KG1 (cell line): ENCODE measurements at regions not wholly inside any gene's neighbourhood (a gene's known extent, or its start where the extent isn't known, plus 50 kb on each side); places are given as distances from the start of the nearest gene placed in this dataset.
A peak's percentile ranks its signal among the peaks of the same experiment; 100 is the strongest.

Experiments
- DNase-seq: peaks from one replicate; lab custom pipeline; 2025; lab: John Stamatoyannopoulos, UW

- peak; percentile 64 for DNase-seq
Measured at GRCh38 chr1:108082738-108083562, 117.2 kb downstream of the SLC25A24 start.

GRCh38 chr1:108082001-108082400 is 117.0 kb upstream of the VAV3 start:
- DNase-seq = no peak

GRCh38 chr1:108080448-108080847 is 115.5 kb upstream of the VAV3 start:
- no peak for DNase-seq

GRCh38 chr1:108079440-108080025 is 114.6 kb upstream of the VAV3 start:
- peak; percentile 55 for DNase-seq

GRCh38 chr1:108077991-108078390 is 113.0 kb upstream of the VAV3 start:
- DNase-seq = no peak

GRCh38 chr1:108075055-108075454 is 110.1 kb upstream of the VAV3 start:
- DNase-seq = no peak

GRCh38 chr1:108072776-108073175 is 107.8 kb upstream of the VAV3 start:
- no peak for DNase-seq

- no peak for DNase-seq
Measured at GRCh38 chr1:108072212-108072611, 107.2 kb upstream of the VAV3 start.

GRCh38 chr1:108071601-108072000 is 106.6 kb upstream of the VAV3 start:
- DNase-seq = no peak

GRCh38 chr1:108070662-108071061 is 105.7 kb upstream of the VAV3 start:
- DNase-seq = no peak

- no peak for DNase-seq
Measured at GRCh38 chr1:108067884-108068540, 103.0 kb upstream of the VAV3 start.

GRCh38 chr1:108066808-108067207 is 101.8 kb upstream of the VAV3 start:
- DNase-seq = no peak

GRCh38 chr1:108064255-108064654 is 99.3 kb upstream of the VAV3 start:
- DNase-seq = no peak

- DNase-seq = no peak
Measured at GRCh38 chr1:108063703-108064102, 98.7 kb upstream of the VAV3 start.

- no peak for DNase-seq
Measured at GRCh38 chr1:108059945-108060344, 95.0 kb upstream of the VAV3 start.

- DNase-seq = no peak
Measured at GRCh38 chr1:108057541-108057940, 92.6 kb upstream of the VAV3 start.

- DNase-seq = no peak
Measured at GRCh38 chr1:108056436-108056990, 91.5 kb upstream of the VAV3 start.

GRCh38 chr1:108055387-108055786 is 90.4 kb upstream of the VAV3 start:
- DNase-seq = no peak

GRCh38 chr1:108054396-108054795 is 89.4 kb upstream of the VAV3 start:
- DNase-seq = no peak

- peak; percentile 11 for DNase-seq
Measured at GRCh38 chr1:108053270-108054013, 88.5 kb upstream of the VAV3 start.

GRCh38 chr1:108051631-108052377 is 86.8 kb upstream of the VAV3 start:
- no peak for DNase-seq
